A673 (cell line): ENCODE measurements at regions not wholly inside any gene's neighbourhood (a gene's known extent, or its start where the extent isn't known, plus 50 kb on each side); places are given as distances from the start of the nearest gene placed in this dataset.

ENCODE experiments used
- BruUV-seq: library from RNA; stranded (reverse); fragments of 400-500 nt; replicated peaks from 2 replicates; lab custom pipeline; 2021; lab: Mats Ljungman, UMichigan
- CTCF ChIA-PET: fragments of 300-600 bp; sonication (Branson Sonifier 250); formaldehyde crosslinking; loops from one replicate; lab custom pipeline; 2022; ENCODE audit warnings: antibody characterized with exemption; lab: Charles Lee
- POLR2A ChIA-PET: fragments of 300-600 bp; sonication (Branson Sonifier 250); formaldehyde crosslinking; loops from one replicate; lab custom pipeline; 2022; ENCODE audit warnings: antibody characterized with exemption; ENCODE audit not compliant: low non-redundant PET; lab: Charles Lee
- DNase-seq: peaks from one replicate; pipeline ENCODE4 v3.0.0-alpha.2; 2015; ENCODE audit warnings: low spot score
- H3K27ac ChIP-seq: fragments of 200-600 bp; sonication (generic); 2 replicates; pipeline ENCODE4 v1.5.1; 2016; ENCODE audit warnings: mixed run types, low read depth, mild to moderate bottlenecking, mixed read lengths, antibody characterized with exemption, low read length; ENCODE audit not compliant: poor library complexity, severe bottlenecking
- H3K27me3 ChIP-seq: fragments of 200-600 bp; sonication (generic); replicated peaks from 2 replicates; pipeline ENCODE4 v1.6.1; 2017; ENCODE audit warnings: mixed run types, low read depth, mild to moderate bottlenecking, mixed read lengths, antibody characterized with exemption, low read length; ENCODE audit not compliant: insufficient read depth, poor library complexity
- H3K36me3 ChIP-seq: fragments of 200-600 bp; sonication (generic); 2 replicates; pipeline ENCODE4 v1.6.1; 2016; ENCODE audit warnings: mixed run types, mild to moderate bottlenecking, mixed read lengths, antibody characterized with exemption, low read length; ENCODE audit not compliant: insufficient read depth, poor library complexity, severe bottlenecking
- H3K4me1 ChIP-seq: fragments of 200-600 bp; sonication (generic); 2 replicates; pipeline ENCODE4 v1.6.1; 2017; ENCODE audit warnings: mixed run types, mild to moderate bottlenecking, mixed read lengths, antibody characterized with exemption, low read length; ENCODE audit not compliant: insufficient read depth, poor library complexity, severe bottlenecking
- H3K4me3 ChIP-seq: fragments of 200-600 bp; sonication (generic); 2 replicates; pipeline ENCODE4 v1.5.1; 2016; ENCODE audit warnings: low read depth, mixed run types, mild to moderate bottlenecking, mixed read lengths, low read length; ENCODE audit not compliant: poor library complexity, severe bottlenecking
- H3K9me3 ChIP-seq: fragments of 200-600 bp; sonication (generic); 2 replicates; pipeline ENCODE4 v1.6.1; 2016; ENCODE audit warnings: mixed run types, low read depth, mild to moderate bottlenecking, mixed read lengths, antibody characterized with exemption, low read length; ENCODE audit not compliant: poor library complexity, severe bottlenecking
- CTCF ChIP-seq: fragments of 300-800, 200-600 bp; sonication (generic); conservative IDR thresholded peaks from 2 replicates; pipeline ENCODE4 v1.5.1; 2017; ENCODE audit warnings: low read depth, mild to moderate bottlenecking, antibody characterized with exemption, low read length, moderate library complexity, mixed read lengths
- EZH2 ChIP-seq: fragments of 200-600 bp; sonication (generic); IDR thresholded peaks from 2 replicates; pipeline ENCODE4 v1.6.1; 2017; ENCODE audit warnings: borderline replicate concordance, low read depth, mild to moderate bottlenecking, mixed read lengths, antibody characterized with exemption, low read length; ENCODE audit not compliant: poor library complexity, severe bottlenecking
- intact Hi-C: fragments of 100-400 bp; cut with micrococcal nuclease; formaldehyde crosslinking; loops from one replicate; pipeline ENCODE4 v1.10.0; 2022; ENCODE audit not compliant: unreplicated experiment

GRCh38 chr15:47990821-47991220 is 130.0 kb upstream of the SLC24A5 start:
- TF ChIP-seq CTCF, result no peak
- TF ChIP-seq EZH2, result no peak
- ChIA-PET POLR2A (no interaction called here), CTCF (no interaction called here)
- Histone ChIP-seq H3K4me3 (no peak overlapping the region), H3K9me3 (no peaks in the 10 kb centered on the region), H3K36me3 (no peaks in the 10 kb centered on the region), H3K4me1 (peaks cover 10% of the 10 kb centered on the region), H3K27me3 (no peaks in the 10 kb centered on the region), H3K27ac (no peak overlapping the region)
- intact Hi-C loops, result loop anchor here (5.0 to 10.0 kb wide), 3 partner anchors 96 to 294 kb away; no protein-coding TSS in a partner anchor
- no peak for DNase-seq
- BruUV-seq, result no TSS peak

GRCh38 chr15:47991357-47991756 is 129.4 kb upstream of the SLC24A5 start:
- Histone ChIP-seq H3K4me1 (peaks cover 10% of the 10 kb centered on the region), H3K4me3 (no peak overlapping the region), H3K27ac (no peak overlapping the region), H3K9me3 (no peaks in the 10 kb centered on the region), H3K36me3 (no peaks in the 10 kb centered on the region), H3K27me3 (no peaks in the 10 kb centered on the region)
- ChIA-PET CTCF (no interaction called here), POLR2A (no interaction called here)
- intact Hi-C loops, result loop anchor here (5.0 to 10.0 kb wide), 3 partner anchors 96 to 293 kb away; no protein-coding TSS in a partner anchor
- TF ChIP-seq EZH2, result no peak
- TF ChIP-seq CTCF, result no peak
- peak; percentile 44 for DNase-seq
- BruUV-seq, result no TSS peak

GRCh38 chr15:47993051-47993450 is 127.7 kb upstream of the SLC24A5 start:
- Histone ChIP-seq H3K9me3 (no peaks in the 10 kb centered on the region), H3K27me3 (no peaks in the 10 kb centered on the region), H3K27ac (no peak overlapping the region), H3K36me3 (no peaks in the 10 kb centered on the region), H3K4me1 (peaks cover under 1% of the 10 kb centered on the region), H3K4me3 (no peak overlapping the region)
- DNase-seq, result no peak
- TF ChIP-seq EZH2 (no peak), CTCF (no peak)
- intact Hi-C loops, result loop anchor here (5.0 to 10.0 kb wide), 3 partner anchors 94 to 292 kb away; no protein-coding TSS in a partner anchor
- ChIA-PET POLR2A (no interaction called here), CTCF (no interaction called here)
- no TSS peak for BruUV-seq
